SJSA1 (cell line): ENCODE measurements at regions not wholly inside any gene's neighbourhood (a gene's known extent, or its start where the extent isn't known, plus 50 kb on each side); places are given as distances from the start of the nearest gene placed in this dataset.
"Not testable (repeated sequence)": the region's sequence is repeated elsewhere in the genome, so short reads cannot be mapped to it uniquely, and the experiment has no call there.

Source experiments
- DNase-seq, 2 experiments: peaks; one replicate each; pipeline ENCODE4 v3.0.0-alpha.2; 2015 to 2020; ENCODE audit warnings: low spot score in 2 of 2, low read depth in 1 of 2
- H3K27ac ChIP-seq: fragments of 250-450 bp; sonication (Bioruptor Pico); 2 replicates; pipeline ENCODE4 v1.5.1; 2020; ENCODE audit warnings: mild to moderate bottlenecking, moderate library complexity
- H3K27me3 ChIP-seq: fragments of 250-450 bp; sonication (Bioruptor Pico); replicated peaks from 2 replicates; pipeline ENCODE4 v1.5.1; 2020; ENCODE audit warnings: mild to moderate bottlenecking, moderate library complexity
- H3K36me3 ChIP-seq: fragments of 250-450 bp; sonication (Bioruptor Pico); 2 replicates; pipeline ENCODE4 v1.5.1; 2020; ENCODE audit warnings: mild to moderate bottlenecking
- H3K4me1 ChIP-seq: fragments of 250-450 bp; sonication (Bioruptor Pico); replicated peaks from 2 replicates; pipeline ENCODE4 v1.6.1; 2021; ENCODE audit warnings: mild to moderate bottlenecking
- H3K4me3 ChIP-seq: fragments of 250-450 bp; sonication (Bioruptor Pico); 2 replicates; pipeline ENCODE4 v1.5.1; 2020; ENCODE audit warnings: mild to moderate bottlenecking
- H3K9me3 ChIP-seq: fragments of 250-450 bp; sonication (Bioruptor Pico); replicated peaks from 2 replicates; pipeline ENCODE4 v1.5.1; 2020; ENCODE audit warnings: mild to moderate bottlenecking

GRCh38 chr7:131662301-131662873 is 106.0 kb upstream of the PODXL start:
- not testable (repeated sequence) for H3K4me3 ChIP-seq, DNase-seq, H3K27me3 ChIP-seq, H3K27ac ChIP-seq, H3K4me1 ChIP-seq, H3K9me3 ChIP-seq, H3K36me3 ChIP-seq

GRCh38 chr7:131657881-131658280 is 101.5 kb upstream of the PODXL start:
- no peak overlapping the region for H3K4me3 ChIP-seq
- H3K4me1 ChIP-seq, result peaks cover 19% of the 10 kb centered on the region
- H3K27me3 ChIP-seq, result no peaks in the 10 kb centered on the region
- DNase-seq, result no peak
- H3K27ac ChIP-seq, result no peak overlapping the region
- no peaks in the 10 kb centered on the region for H3K36me3 ChIP-seq
- 0 out of 2 replicates have a peak, but pooled peaks cover 3% of the 10 kb centered on the region for H3K9me3 ChIP-seq

DNA sequence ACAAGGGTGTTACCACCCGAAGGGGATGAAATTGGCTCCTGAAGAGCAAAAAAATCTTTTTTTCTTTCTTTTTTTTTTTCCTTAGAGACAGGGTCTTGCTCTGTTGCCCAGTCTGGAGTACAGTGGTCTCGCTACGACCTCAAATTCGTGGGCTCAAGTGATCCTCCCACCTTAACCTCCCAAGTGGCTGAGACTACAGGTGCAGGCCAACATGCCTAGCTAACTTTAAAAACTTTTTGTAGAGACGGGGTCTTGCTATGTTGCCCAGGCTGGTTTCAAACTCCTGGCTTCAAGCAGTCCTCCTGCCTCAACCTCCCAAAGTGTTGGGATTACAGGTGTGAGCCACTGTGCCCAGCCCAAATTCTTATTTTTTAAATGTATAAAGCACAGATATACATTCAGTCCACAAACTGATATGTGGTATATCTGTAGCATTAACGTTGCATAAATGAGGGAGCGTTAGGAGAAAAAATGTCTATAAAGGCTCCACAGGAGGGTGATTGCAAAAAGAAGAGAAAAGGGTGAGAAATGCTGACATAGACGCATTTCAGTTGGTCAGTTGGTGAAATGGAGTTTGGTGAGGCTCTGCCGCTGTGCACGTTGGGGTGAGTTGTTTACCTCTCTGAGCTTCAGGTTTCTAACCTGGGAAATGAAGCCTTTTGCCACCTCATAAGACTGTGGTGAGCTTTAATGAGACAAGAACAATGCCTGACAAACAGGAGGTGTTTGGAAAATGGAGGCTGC is 100.7 kb upstream of the PODXL start:
- H3K9me3 ChIP-seq, result 0 out of 2 replicates have a peak, but pooled peaks cover 3% of the 10 kb centered on the region
- peaks cover 23% of the 10 kb centered on the region for H3K4me1 ChIP-seq
- DNase-seq, result no peak
- no peaks in the 10 kb centered on the region for H3K27me3 ChIP-seq
- H3K4me3 ChIP-seq, result no peak overlapping the region
- no peak overlapping the region for H3K27ac ChIP-seq
- no peaks in the 10 kb centered on the region for H3K36me3 ChIP-seq

GRCh38 chr7:131655866-131656265 is 99.4 kb upstream of the PODXL start:
- DNase-seq, result no peak
- Histone ChIP-seq H3K36me3 (no peaks in the 10 kb centered on the region), H3K9me3 (0 out of 2 replicates have a peak, but pooled peaks cover 3% of the 10 kb centered on the region), H3K4me1 (peaks cover 23% of the 10 kb centered on the region), H3K4me3 (no peak overlapping the region), H3K27me3 (no peaks in the 10 kb centered on the region), H3K27ac (no peak overlapping the region)

DNA sequence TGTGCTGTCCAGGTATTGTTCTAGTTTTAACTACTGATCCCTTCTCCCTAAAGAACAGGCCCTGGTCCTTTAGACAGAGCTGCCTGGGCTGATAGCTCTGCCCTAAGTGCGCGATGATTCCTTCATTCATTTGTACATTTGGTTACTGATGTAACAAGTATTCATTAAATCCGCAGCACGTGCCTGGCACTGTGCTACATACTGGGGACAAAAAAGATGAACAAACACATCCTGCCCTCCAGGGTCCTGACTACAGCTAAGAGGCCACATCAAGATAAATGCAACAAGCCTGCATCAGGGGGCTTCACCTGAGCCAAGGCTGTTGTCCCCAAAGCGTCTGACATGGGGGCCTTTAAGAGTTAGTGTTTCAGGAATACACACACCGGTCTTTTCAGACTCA is 99.0 kb upstream of the PODXL start:
- H3K4me3 ChIP-seq, result no peak overlapping the region
- no peak for DNase-seq
- H3K36me3 ChIP-seq, result no peaks in the 10 kb centered on the region
- H3K4me1 ChIP-seq, result peaks cover 23% of the 10 kb centered on the region
- H3K27ac ChIP-seq, result no peak overlapping the region
- 0 out of 2 replicates have a peak, but pooled peaks cover 3% of the 10 kb centered on the region for H3K9me3 ChIP-seq
- H3K27me3 ChIP-seq, result no peaks in the 10 kb centered on the region

- Histone ChIP-seq H3K9me3 (0 out of 2 replicates have a peak, but pooled peaks cover 3% of the 10 kb centered on the region), H3K36me3 (no peaks in the 10 kb centered on the region), H3K27me3 (no peaks in the 10 kb centered on the region), H3K27ac (no peak overlapping the region), H3K4me3 (no peak overlapping the region), H3K4me1 (peaks cover 23% of the 10 kb centered on the region)
- peak; percentile 63 to 88 for DNase-seq
Observed at GRCh38 chr7:131654668-131655326, 98.4 kb upstream of the PODXL start.

DNA sequence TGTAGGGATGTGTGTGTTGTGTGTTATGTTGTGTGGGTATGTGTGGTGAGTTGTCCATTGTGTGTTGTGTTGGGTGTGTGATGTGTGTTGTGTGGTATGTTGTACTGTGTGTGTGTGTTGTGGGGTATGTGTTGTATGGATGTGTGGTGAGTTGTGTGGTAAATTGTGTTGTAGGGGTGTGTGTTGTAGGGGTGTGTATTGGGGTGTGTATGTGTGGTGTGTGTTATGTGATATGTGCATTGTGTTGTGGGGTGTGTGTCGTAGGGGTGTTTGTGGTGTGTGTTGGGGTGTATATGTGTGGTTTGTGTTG is 97.8 kb upstream of the PODXL start:
- Histone ChIP-seq H3K27ac (peak overlapping the region; percentile 77), H3K4me3 (peak overlapping the region; percentile 8)
- DNase-seq, result peak in 1 of 2 experiments; percentile 20

GRCh38 chr7:131653418-131654248 is 97.2 kb upstream of the PODXL start:
- H3K4me1 ChIP-seq, result peaks cover 32% of the 10 kb centered on the region
- H3K27me3 ChIP-seq, result no peaks in the 10 kb centered on the region
- peak; percentile 60 to 62 for DNase-seq
- H3K9me3 ChIP-seq, result 0 out of 2 replicates have a peak, but pooled peaks cover 3% of the 10 kb centered on the region
- H3K36me3 ChIP-seq, result no peaks in the 10 kb centered on the region
- H3K27ac ChIP-seq, result peak overlapping the region; percentile 77
- peak overlapping the region; percentile 8 for H3K4me3 ChIP-seq

More for the DNA sequence above, 97.8 kb upstream of the PODXL start:
- H3K36me3 ChIP-seq, result no peaks in the 10 kb centered on the region
- peaks cover 26% of the 10 kb centered on the region for H3K4me1 ChIP-seq
- no peaks in the 10 kb centered on the region for H3K27me3 ChIP-seq
- H3K9me3 ChIP-seq, result 0 out of 2 replicates have a peak, but pooled peaks cover 3% of the 10 kb centered on the region

DNA sequence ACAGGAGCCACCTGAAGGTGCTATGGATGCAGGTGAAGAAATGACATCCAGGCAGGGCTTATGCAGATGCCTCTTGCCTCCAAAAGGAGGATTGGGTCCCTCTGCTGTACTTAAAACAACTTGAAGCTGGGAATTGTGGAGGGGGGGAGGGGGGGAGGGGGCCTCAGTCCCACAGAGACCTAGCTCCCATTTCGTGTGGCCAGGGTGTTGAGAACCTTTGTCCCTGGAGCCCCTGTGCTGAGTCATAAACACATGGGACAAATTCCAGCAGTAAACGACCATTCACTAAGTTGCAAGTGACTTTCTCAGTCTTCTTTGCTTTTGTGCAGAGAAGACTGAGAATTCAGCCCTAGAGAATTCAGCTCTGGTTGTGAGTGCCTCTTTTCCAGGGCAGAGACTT is 96.5 kb upstream of the PODXL start:
- Histone ChIP-seq H3K27ac (peak overlapping the region; percentile 77), H3K4me1 (peaks cover 37% of the 10 kb centered on the region), H3K4me3 (no peak overlapping the region), H3K9me3 (0 out of 2 replicates have a peak, but pooled peaks cover 3% of the 10 kb centered on the region), H3K27me3 (no peaks in the 10 kb centered on the region), H3K36me3 (no peaks in the 10 kb centered on the region)
- peak; percentile 42 to 55 for DNase-seq

DNA sequence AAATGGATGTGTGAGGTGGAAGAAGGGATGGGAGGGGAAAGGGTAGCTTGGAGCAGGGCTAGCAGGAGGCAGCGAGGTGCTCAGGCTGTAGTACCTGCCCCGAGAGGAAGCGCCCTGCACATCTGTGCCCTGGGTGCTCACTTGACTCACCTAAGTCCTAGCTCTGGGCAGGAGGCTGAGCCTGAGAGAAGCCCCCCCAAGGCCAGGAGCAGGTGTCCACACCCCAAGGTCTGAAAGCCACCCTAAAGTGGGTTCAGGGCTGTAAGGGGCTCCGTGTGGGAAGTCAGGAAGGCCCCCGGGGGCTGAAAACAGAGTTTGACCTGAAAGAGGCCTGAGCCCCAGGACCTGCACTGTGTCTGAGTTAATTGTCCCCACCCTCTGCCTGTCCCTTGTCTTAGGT is 95.8 kb upstream of the PODXL start:
- no peak for DNase-seq
- Histone ChIP-seq H3K4me3 (no peak overlapping the region), H3K9me3 (0 out of 2 replicates have a peak, but pooled peaks cover 3% of the 10 kb centered on the region)

GRCh38 chr7:131649879-131650278 is 93.5 kb upstream of the PODXL start:
- no peak for DNase-seq
- Histone ChIP-seq H3K4me3 (no peak overlapping the region), H3K36me3 (no peaks in the 10 kb centered on the region), H3K9me3 (0 out of 2 replicates have a peak, but pooled peaks cover 2% of the 10 kb centered on the region), H3K4me1 (peaks cover 35% of the 10 kb centered on the region), H3K27ac (no peak overlapping the region), H3K27me3 (no peaks in the 10 kb centered on the region)

More for the DNA sequence above, 95.8 kb upstream of the PODXL start:
- no peak overlapping the region for H3K27ac ChIP-seq
- peaks cover 37% of the 10 kb centered on the region for H3K4me1 ChIP-seq
- no peaks in the 10 kb centered on the region for H3K36me3 ChIP-seq
- H3K27me3 ChIP-seq, result no peaks in the 10 kb centered on the region

GRCh38 chr7:131649003-131649541 is 92.6 kb upstream of the PODXL start:
- peak in 1 of 2 experiments; percentile 23 for DNase-seq
- H3K27ac ChIP-seq, result no peak overlapping the region
- H3K9me3 ChIP-seq, result no peaks in the 10 kb centered on the region

DNA sequence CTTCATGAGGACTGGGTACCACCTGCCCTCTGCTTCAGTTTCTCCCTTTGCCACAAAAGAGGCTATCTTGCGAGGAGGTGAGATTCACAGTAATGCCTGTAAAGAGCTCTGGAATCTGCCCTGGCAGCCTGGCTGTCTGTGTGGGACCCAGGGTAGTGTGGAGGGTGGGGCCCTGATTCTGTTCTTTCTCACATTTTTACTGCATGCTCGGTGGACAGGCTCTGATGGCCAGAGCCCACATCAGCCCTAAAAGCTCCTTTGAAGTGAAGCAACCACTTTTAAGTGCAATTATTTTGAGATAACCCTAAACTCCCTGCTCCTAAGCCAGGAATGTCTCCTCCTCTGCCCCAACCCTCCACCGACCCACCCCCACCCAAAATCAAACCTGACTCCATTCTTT is 92.1 kb upstream of the PODXL start:
- Histone ChIP-seq H3K4me3 (no peak overlapping the region), H3K9me3 (no peaks in the 10 kb centered on the region), H3K27me3 (no peaks in the 10 kb centered on the region), H3K27ac (no peak overlapping the region), H3K4me1 (peaks cover 24% of the 10 kb centered on the region), H3K36me3 (no peaks in the 10 kb centered on the region)
- no peak for DNase-seq

More at GRCh38 chr7:131649003-131649541, 92.6 kb upstream of the PODXL start:
- peaks cover 30% of the 10 kb centered on the region for H3K4me1 ChIP-seq
- no peaks in the 10 kb centered on the region for H3K27me3 ChIP-seq
- H3K4me3 ChIP-seq, result no peak overlapping the region
- no peaks in the 10 kb centered on the region for H3K36me3 ChIP-seq
